ENCODE measurements at regions not wholly inside any gene's neighbourhood (a gene's known extent, or its start where the extent isn't known, plus 50 kb on each side); places are given as distances from the start of the nearest gene placed in this dataset.

GRCh38 chr5:89281766-89282553 is 399.0 kb upstream of the MEF2C start:
- TF ChIP-seq, protein P1, sequence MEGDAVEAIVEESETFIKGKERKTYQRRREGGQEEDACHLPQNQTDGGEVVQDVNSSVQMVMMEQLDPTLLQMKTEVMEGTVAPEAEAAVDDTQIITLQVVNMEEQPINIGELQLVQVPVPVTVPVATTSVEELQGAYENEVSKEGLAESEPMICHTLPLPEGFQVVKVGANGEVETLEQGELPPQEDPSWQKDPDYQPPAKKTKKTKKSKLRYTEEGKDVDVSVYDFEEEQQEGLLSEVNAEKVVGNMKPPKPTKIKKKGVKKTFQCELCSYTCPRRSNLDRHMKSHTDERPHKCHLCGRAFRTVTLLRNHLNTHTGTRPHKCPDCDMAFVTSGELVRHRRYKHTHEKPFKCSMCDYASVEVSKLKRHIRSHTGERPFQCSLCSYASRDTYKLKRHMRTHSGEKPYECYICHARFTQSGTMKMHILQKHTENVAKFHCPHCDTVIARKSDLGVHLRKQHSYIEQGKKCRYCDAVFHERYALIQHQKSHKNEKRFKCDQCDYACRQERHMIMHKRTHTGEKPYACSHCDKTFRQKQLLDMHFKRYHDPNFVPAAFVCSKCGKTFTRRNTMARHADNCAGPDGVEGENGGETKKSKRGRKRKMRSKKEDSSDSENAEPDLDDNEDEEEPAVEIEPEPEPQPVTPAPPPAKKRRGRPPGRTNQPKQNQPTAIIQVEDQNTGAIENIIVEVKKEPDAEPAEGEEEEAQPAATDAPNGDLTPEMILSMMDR (IDR thresholded peaks at IDR 0.05) = no peak
- TF ChIP-seq EP300 (IDR thresholded peaks at IDR 0.05) (no peak), POLR2A (IDR thresholded peaks at IDR 0.05) (no peak), POLR2AphosphoS5 (IDR thresholded peaks at IDR 0.05) (no peak)

Measured in stomach (tissue), 4 donors.